Progenitor cell of endocrine pancreas (in vitro differentiated cells): ENCODE measurements at regions not wholly inside any gene's neighbourhood (a gene's known extent, or its start where the extent isn't known, plus 50 kb on each side); places are given as distances from the start of the nearest gene placed in this dataset.

Experiments
- DNase-seq: peaks from one replicate; pipeline ENCODE4 v3.0.0; 2021; ENCODE audit warnings: low spot score; ENCODE audit not compliant: unreplicated experiment
- H3K27ac Mint-ChIP-seq: 2 replicates; pipeline ENCODE4 v1.8.0; 2021; ENCODE audit warnings: mild to moderate bottlenecking, moderate library complexity, mixed read lengths
- H3K27me3 Mint-ChIP-seq: 2 replicates; pipeline ENCODE4 v1.8.0; 2021; ENCODE audit warnings: mixed read lengths
- H3K36me3 Mint-ChIP-seq: 2 replicates; pipeline ENCODE4 v1.8.0; 2022; ENCODE audit warnings: mixed read lengths; ENCODE audit not compliant: insufficient read depth
- H3K4me1 Mint-ChIP-seq: 2 replicates; pipeline ENCODE4 v1.8.0; 2021; ENCODE audit warnings: low read depth, mixed read lengths
- H3K4me3 Mint-ChIP-seq: 2 replicates; pipeline ENCODE4 v1.8.0; 2021; ENCODE audit warnings: low read depth, mild to moderate bottlenecking, moderate library complexity, mixed read lengths
- H3K9me3 Mint-ChIP-seq: 2 replicates; pipeline ENCODE4 v1.8.0; 2021; ENCODE audit warnings: low read depth, mixed read lengths
- TF ChIP-seq, protein P1 (sequence below): fragments of 200-600 bp; sonication (generic); IDR thresholded peaks from one replicate; pipeline ENCODE4 v1.5.0; 2021; ENCODE audit warnings: antibody characterized with exemption, mild to moderate bottlenecking; ENCODE audit not compliant: unreplicated experiment

DNA sequence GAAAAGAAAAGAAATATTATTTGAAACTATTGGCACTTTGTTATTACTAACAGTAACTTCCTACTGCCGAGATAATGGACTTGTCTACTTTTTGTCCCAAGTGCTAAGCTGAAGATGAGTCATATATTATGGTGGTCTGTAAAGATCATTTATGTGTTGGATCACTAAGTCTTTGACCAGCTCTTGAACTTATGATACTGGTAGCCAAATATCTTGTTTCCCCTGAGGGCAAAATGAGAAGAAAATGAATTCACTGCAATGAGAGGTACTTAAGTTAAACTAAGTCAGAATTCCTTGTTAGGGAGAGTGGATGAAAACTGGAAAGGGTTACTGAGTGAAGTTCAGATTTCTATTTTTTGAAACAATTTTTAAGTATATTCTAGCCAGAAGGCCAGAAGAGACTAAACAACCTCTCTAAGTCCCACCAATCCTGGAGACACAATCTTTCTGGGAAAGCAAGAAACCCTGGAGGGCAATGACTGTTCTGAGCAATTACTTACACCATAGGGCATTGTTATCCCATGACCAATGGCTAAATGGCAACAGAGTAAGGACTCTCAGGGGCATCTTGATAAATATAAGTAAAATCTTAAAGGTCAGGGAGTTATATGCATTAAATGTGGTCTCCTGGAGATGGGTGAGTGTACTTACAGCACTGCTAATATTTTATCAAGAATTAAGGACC is 287.7 kb downstream of the STIM2 start:
- no peak overlapping the region for H3K27ac Mint-ChIP-seq
- DNase-seq = no peak
- peaks cover 5% of the 10 kb centered on the region for H3K9me3 Mint-ChIP-seq
- H3K27me3 Mint-ChIP-seq = no peaks in the 10 kb centered on the region
- H3K36me3 Mint-ChIP-seq = no peaks in the 10 kb centered on the region
- no peaks in the 10 kb centered on the region for H3K4me1 Mint-ChIP-seq
- TF ChIP-seq, protein P1, sequence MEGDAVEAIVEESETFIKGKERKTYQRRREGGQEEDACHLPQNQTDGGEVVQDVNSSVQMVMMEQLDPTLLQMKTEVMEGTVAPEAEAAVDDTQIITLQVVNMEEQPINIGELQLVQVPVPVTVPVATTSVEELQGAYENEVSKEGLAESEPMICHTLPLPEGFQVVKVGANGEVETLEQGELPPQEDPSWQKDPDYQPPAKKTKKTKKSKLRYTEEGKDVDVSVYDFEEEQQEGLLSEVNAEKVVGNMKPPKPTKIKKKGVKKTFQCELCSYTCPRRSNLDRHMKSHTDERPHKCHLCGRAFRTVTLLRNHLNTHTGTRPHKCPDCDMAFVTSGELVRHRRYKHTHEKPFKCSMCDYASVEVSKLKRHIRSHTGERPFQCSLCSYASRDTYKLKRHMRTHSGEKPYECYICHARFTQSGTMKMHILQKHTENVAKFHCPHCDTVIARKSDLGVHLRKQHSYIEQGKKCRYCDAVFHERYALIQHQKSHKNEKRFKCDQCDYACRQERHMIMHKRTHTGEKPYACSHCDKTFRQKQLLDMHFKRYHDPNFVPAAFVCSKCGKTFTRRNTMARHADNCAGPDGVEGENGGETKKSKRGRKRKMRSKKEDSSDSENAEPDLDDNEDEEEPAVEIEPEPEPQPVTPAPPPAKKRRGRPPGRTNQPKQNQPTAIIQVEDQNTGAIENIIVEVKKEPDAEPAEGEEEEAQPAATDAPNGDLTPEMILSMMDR = no peak
- H3K4me3 Mint-ChIP-seq = no peak overlapping the region

DNA sequence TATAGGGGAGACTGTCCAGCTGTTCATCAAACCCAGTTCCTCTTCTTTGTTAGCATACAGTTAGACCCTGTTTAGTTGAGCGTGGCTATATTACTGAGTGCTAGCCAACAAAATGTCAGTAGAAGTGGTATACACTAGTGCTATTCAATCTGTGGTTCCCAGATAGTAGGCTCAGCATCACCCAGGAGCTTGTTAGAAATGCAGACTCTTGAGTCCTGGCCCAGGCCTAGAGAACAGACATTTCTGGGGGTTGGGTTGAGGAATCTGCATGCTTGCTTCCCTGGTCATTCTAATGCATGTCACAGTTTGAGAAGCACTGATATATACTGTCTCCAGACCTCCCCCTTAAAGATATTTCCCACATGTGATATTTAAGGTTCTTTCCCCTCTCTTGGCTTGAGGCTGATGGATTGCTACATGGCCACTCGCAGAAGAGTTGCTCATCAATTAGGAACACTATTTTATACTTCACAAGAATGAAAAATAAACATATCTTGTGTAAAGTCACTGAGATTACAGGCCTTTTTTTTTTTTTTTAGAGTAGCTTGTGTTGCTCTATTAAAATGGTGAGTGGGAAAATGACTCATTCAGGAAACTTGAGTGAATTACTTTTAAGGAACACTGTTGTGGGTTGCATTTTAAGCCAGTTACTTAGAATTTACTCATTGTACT is 289.0 kb downstream of the STIM2 start:
- no peaks in the 10 kb centered on the region for H3K27me3 Mint-ChIP-seq
- TF ChIP-seq, protein P1 = no peak
- DNase-seq = no peak
- H3K9me3 Mint-ChIP-seq = peaks cover 5% of the 10 kb centered on the region
- H3K27ac Mint-ChIP-seq = no peak overlapping the region
- H3K4me3 Mint-ChIP-seq = no peak overlapping the region
- H3K4me1 Mint-ChIP-seq = peaks cover 4% of the 10 kb centered on the region
- H3K36me3 Mint-ChIP-seq = no peaks in the 10 kb centered on the region

DNA sequence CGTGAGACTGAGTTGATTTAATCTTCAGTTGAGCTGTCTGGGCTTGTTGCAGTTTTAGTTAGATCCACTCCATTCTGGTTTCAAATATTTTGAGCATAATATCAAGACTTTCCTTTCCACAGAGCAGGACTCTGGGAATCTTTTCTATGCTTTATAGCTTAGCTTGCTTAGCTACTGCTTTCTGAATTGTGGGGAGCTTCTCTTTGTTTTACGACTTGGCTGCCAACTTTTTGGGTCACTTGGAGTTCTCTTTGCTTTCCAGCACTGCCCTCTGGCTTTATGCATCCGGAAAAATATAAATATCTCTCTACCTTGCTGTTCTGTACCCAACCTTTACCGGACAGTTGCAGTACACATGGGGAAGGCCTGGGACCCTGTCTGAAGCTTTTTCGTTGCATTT is 292.1 kb downstream of the STIM2 start:
- DNase-seq = no peak
- Mint-ChIP-seq H3K4me3 (no peak overlapping the region), H3K4me1 (peaks cover 8% of the 10 kb centered on the region), H3K9me3 (no peaks in the 10 kb centered on the region), H3K27ac (no peak overlapping the region), H3K36me3 (no peaks in the 10 kb centered on the region), H3K27me3 (no peaks in the 10 kb centered on the region)
- TF ChIP-seq, protein P1 = no peak

DNA sequence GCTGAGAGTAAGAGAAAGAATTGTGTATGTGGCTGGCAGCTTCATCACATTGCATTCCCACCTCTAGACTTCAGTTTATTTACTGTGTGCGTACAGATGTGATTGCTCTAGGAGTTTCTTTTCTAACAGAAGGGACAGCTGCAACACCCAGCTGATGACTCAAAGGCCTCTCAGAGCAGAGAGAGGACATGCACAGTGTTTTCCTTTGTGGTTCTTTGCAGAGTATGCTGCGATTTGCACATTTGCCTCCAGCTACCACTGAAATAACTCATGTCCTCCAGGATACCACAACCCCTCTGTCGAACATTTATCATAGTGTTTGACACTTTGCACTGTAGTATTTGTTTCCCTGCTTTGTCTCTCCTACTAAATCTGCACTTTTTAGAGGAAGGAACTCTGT is 294.1 kb downstream of the STIM2 start:
- no peak overlapping the region for H3K4me3 Mint-ChIP-seq
- H3K27ac Mint-ChIP-seq = no peak overlapping the region
- no peaks in the 10 kb centered on the region for H3K9me3 Mint-ChIP-seq

DNA sequence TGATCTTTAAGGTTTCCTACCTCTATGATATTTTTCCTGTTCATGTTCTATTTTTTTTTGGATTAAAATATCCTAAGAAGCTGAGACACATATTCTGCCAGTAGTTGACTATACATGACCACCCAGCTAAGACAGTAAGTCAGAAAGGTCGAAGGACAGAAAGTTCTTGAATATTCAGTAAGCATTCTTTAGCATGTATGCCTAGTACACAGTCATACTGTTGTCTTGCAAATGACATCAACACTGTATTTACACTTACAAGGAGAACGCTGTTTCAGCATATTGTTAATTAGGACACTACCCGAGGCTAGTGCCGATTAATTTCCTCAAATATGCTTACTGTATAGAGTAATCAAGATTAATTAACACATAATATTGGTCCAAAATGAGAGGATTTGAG is 300.6 kb downstream of the STIM2 start:
- Mint-ChIP-seq H3K4me3 (no peak overlapping the region), H3K9me3 (no peaks in the 10 kb centered on the region), H3K36me3 (no peaks in the 10 kb centered on the region), H3K4me1 (no peaks in the 10 kb centered on the region), H3K27me3 (no peaks in the 10 kb centered on the region), H3K27ac (no peak overlapping the region)
- TF ChIP-seq, protein P1 = no peak
- DNase-seq = no peak

More for the DNA sequence above, 294.1 kb downstream of the STIM2 start:
- TF ChIP-seq, protein P1 = no peak
- Mint-ChIP-seq H3K4me1 (peaks cover 8% of the 10 kb centered on the region), H3K36me3 (no peaks in the 10 kb centered on the region), H3K27me3 (no peaks in the 10 kb centered on the region)
- no peak for DNase-seq
